Natural killer cell (primary cell): ENCODE measurements at regions not wholly inside any gene's neighbourhood (a gene's known extent, or its start where the extent isn't known, plus 50 kb on each side); places are given as distances from the start of the nearest gene placed in this dataset.

Experiments used
- ATAC-seq, 3 donors: fragments of 150-1000 bp in 2 of 3; fragments of 200-7000 bp in 1 of 3; cut with Tn5 transposase; 1 replicate in 1 of 3; 2 replicates in 2 of 3; pipeline ENCODE4 v1.10.0; 2021; ENCODE audit warnings: mild to moderate bottlenecking in 2 of 3, moderate library complexity in 2 of 3
- DNase-seq, 2 donors: peaks; one replicate each; pipeline versions ENCODE4 v3.0.0 to v3.0.0-alpha.2; 2013 to 2021; ENCODE audit warnings: mixed read lengths in 1 of 2
- H3K27ac ChIP-seq: one replicate; pipeline ENCODE4 v1.5.1; 2013; ENCODE audit warnings: mild to moderate bottlenecking, low read length
- H3K27me3 ChIP-seq: one replicate; pipeline ENCODE4 v1.6.1; 2013; ENCODE audit warnings: low read length; ENCODE audit not compliant: control insufficient read depth, insufficient read depth
- H3K36me3 ChIP-seq: one replicate; pipeline ENCODE4 v1.6.1; 2013; ENCODE audit warnings: low read length; ENCODE audit not compliant: control insufficient read depth, insufficient read depth
- H3K4me1 ChIP-seq: one replicate; pipeline ENCODE4 v1.6.1; 2013; ENCODE audit warnings: low read length; ENCODE audit not compliant: control insufficient read depth, insufficient read depth
- H3K4me3 ChIP-seq: one replicate; pipeline ENCODE4 v1.5.1; 2013; ENCODE audit warnings: low read length
- H3K9me3 ChIP-seq: one replicate; pipeline ENCODE4 v1.6.1; 2013; ENCODE audit warnings: low read length; ENCODE audit not compliant: control insufficient read depth, insufficient read depth
- H3K27ac Mint-ChIP-seq, 2 donors: one replicate each; pipeline ENCODE4 v1.8.0; 2022; ENCODE audit warnings: mild to moderate bottlenecking in 2 of 2, mixed read lengths in 2 of 2, moderate library complexity in 1 of 2
- H3K27me3 Mint-ChIP-seq, 2 donors: one replicate each; pipeline ENCODE4 v1.8.0; 2022; ENCODE audit warnings: low read depth in 2 of 2, mixed read lengths in 2 of 2
- H3K36me3 Mint-ChIP-seq: one replicate; pipeline ENCODE4 v1.8.0; 2022; ENCODE audit warnings: mixed read lengths
- H3K4me1 Mint-ChIP-seq, 2 donors: one replicate each; pipeline ENCODE4 v1.8.0; 2022; ENCODE audit warnings: mixed read lengths in 2 of 2
- H3K4me3 Mint-ChIP-seq: one replicate; pipeline ENCODE4 v1.8.0; 2022; ENCODE audit warnings: mild to moderate bottlenecking, moderate library complexity, mixed read lengths
- H3K9me3 Mint-ChIP-seq, 2 donors: one replicate each; pipeline ENCODE4 v1.8.0; 2022; ENCODE audit warnings: mixed read lengths in 2 of 2
- WGBS: methylation state at CpG from one replicate; pipeline ENCODE4 v1.1.7; 2013; ENCODE audit warnings: missing lambda C conversion rate; ENCODE audit not compliant: insufficient coverage; 5-methylcytosine and 5-hydroxymethylcytosine counted together
- intact Hi-C: fragments of 100-400 bp; cut with micrococcal nuclease; formaldehyde crosslinking; loops from one replicate; pipeline ENCODE4 v1.14.2; 2022
- TF ChIP-seq, protein P1 (sequence below): fragments of 200-600 bp; IDR thresholded peaks from one replicate; pipeline ENCODE4 v1.8.0; 2022; ENCODE audit warnings: antibody characterized with exemption

DNA sequence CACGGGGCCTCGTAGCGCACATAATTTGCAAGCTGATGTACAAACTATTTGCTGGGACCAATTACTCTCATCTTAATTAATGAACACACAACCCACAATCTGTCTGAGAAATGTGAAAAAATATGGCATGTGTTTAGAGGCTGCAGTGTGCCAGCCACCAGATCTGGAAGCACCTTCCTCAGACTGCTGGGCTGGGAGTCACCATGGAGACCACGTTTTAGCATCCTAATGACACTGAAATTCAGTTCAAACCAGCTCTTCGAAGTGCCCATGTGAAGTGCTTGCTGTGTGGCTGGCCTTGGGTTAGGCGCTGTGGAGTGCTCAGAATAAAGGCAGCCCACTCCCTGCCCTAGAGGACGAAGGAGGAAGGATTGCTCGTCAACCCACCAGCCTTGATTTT is 482.4 kb downstream of the OMA1 start:
- Histone ChIP-seq H3K4me1 (no peaks in the 10 kb centered on the region), H3K27me3 (no peaks in the 10 kb centered on the region), H3K4me3 (no peak overlapping the region), H3K9me3 (no peaks in the 10 kb centered on the region), H3K36me3 (no peaks in the 10 kb centered on the region), H3K27ac (no peak overlapping the region)
- no peak for DNase-seq
- TF ChIP-seq, protein P1, sequence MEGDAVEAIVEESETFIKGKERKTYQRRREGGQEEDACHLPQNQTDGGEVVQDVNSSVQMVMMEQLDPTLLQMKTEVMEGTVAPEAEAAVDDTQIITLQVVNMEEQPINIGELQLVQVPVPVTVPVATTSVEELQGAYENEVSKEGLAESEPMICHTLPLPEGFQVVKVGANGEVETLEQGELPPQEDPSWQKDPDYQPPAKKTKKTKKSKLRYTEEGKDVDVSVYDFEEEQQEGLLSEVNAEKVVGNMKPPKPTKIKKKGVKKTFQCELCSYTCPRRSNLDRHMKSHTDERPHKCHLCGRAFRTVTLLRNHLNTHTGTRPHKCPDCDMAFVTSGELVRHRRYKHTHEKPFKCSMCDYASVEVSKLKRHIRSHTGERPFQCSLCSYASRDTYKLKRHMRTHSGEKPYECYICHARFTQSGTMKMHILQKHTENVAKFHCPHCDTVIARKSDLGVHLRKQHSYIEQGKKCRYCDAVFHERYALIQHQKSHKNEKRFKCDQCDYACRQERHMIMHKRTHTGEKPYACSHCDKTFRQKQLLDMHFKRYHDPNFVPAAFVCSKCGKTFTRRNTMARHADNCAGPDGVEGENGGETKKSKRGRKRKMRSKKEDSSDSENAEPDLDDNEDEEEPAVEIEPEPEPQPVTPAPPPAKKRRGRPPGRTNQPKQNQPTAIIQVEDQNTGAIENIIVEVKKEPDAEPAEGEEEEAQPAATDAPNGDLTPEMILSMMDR = no peak
- WGBS = 84% methylated on average over 5 of the region's 8 CpGs
- H3K27me3 Mint-ChIP-seq = peaks cover 0 to 6% of the 10 kb centered on the region in 2 donors
- H3K9me3 Mint-ChIP-seq = no peaks in the 10 kb centered on the region
- H3K4me1 Mint-ChIP-seq = no peaks in the 10 kb centered on the region
- intact Hi-C loops = no loop called here
- no peak for ATAC-seq
- no peaks in the 10 kb centered on the region for H3K36me3 Mint-ChIP-seq
- no peak overlapping the region for H3K4me3 Mint-ChIP-seq
- no peak overlapping the region for H3K27ac Mint-ChIP-seq

DNA sequence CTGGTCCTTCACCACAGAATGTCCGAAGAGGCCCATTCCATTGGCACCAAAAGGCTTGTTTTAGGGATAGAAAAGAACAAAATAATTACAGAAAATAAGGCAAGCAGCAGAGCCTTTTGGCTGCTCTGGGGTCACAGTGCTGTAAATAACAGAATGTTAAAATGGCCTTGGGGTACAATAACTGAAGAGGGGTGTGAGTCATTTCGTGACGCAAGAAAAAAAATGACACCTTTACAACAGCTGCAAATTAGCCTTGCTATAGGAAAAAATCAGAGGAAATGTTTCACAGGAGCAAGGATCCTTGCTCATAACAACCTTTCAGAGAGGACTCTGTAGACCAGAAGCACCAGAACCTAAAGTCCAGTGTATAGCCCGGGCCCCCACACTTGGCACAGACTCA is 483.4 kb downstream of the OMA1 start:
- H3K36me3 Mint-ChIP-seq = no peaks in the 10 kb centered on the region
- H3K9me3 ChIP-seq = no peaks in the 10 kb centered on the region

DNA sequence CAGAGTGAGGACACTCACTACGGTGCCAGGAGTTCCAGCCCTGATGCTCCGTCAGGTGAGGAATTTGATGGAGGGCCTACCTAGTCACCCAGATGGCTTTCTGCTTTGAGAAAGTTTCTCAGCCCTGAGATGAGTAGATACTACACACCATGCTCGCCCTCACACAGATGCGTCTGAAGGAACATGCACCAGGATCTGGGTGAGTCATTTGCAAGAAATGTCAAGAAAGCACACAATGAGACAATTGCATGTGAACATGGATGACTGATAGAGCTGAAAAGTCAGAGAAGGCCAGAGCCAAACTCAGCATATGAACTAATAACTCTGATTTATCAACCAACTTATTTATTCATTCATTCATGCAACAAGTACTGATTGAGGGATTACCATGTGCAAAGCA is 483.9 kb downstream of the OMA1 start:
- Histone ChIP-seq H3K36me3 (no peaks in the 10 kb centered on the region), H3K27me3 (no peaks in the 10 kb centered on the region), H3K9me3 (no peaks in the 10 kb centered on the region), H3K4me3 (no peak overlapping the region), H3K4me1 (no peaks in the 10 kb centered on the region), H3K27ac (no peak overlapping the region)
- intact Hi-C loops = no loop called here
- Mint-ChIP-seq H3K27me3 (peaks cover 0 to 6% of the 10 kb centered on the region in 2 donors), H3K9me3 (no peaks in the 10 kb centered on the region), H3K4me1 (no peaks in the 10 kb centered on the region), H3K36me3 (no peaks in the 10 kb centered on the region), H3K27ac (no peak overlapping the region), H3K4me3 (no peak overlapping the region)
- no peak for ATAC-seq
- DNase-seq = no peak
- TF ChIP-seq, protein P1 = no peak
- WGBS = 95% methylated on average over 4 of the region's 4 CpGs

More for the DNA sequence above, 483.4 kb downstream of the OMA1 start:
- H3K4me1 Mint-ChIP-seq = no peaks in the 10 kb centered on the region
- H3K27ac ChIP-seq = no peak overlapping the region
- H3K27me3 ChIP-seq = no peaks in the 10 kb centered on the region
- H3K9me3 Mint-ChIP-seq = no peaks in the 10 kb centered on the region
- TF ChIP-seq, protein P1 = no peak
- intact Hi-C loops = no loop called here
- no peaks in the 10 kb centered on the region for H3K4me1 ChIP-seq
- H3K4me3 Mint-ChIP-seq = no peak overlapping the region
- peaks cover 0 to 6% of the 10 kb centered on the region in 2 donors for H3K27me3 Mint-ChIP-seq
- H3K4me3 ChIP-seq = no peak overlapping the region
- ATAC-seq (no peak), DNase-seq (no peak)
- H3K36me3 ChIP-seq = no peaks in the 10 kb centered on the region
- WGBS = 82% methylated on average over 4 of the region's 4 CpGs
- no peak overlapping the region for H3K27ac Mint-ChIP-seq

DNA sequence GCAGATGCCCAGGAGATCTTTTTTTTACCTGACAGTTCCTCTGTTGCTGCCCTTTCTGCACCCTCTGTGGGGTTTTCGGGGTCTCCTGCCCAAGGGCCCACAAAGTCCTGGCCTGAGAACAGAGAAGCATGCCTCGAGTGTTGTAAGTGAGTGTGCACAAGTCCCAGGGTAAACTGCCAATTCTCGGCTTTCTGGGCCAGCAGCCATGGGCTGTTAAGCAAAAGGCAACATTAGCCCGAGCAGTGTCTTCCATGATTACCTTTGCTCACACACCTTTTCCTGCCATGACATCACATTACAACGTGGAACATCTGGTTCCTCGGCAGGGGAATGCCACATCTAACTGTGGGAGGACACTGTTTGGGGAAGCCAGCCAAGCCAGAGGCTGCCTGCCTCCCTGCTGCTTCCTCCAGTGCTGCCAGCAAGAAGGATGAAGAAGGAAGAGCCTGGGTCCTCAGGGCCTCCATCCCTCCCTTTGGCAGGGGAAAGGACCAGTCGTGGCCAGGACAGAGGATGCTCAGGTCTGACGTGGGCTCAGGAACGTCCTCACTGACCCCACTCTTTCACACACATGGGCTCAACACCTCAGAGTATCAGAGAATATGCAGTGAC is 485.9 kb downstream of the OMA1 start:
- intact Hi-C loops = no loop called here
- Histone ChIP-seq H3K4me1 (no peaks in the 10 kb centered on the region), H3K4me3 (no peak overlapping the region), H3K27ac (no peak overlapping the region), H3K36me3 (no peaks in the 10 kb centered on the region), H3K9me3 (no peaks in the 10 kb centered on the region), H3K27me3 (no peaks in the 10 kb centered on the region)
- no peak for ATAC-seq
- TF ChIP-seq, protein P1 = no peak
- no peaks in the 10 kb centered on the region for H3K4me1 Mint-ChIP-seq
- H3K27me3 Mint-ChIP-seq = peaks cover 3 to 6% of the 10 kb centered on the region in 2 donors
- no peak overlapping the region for H3K4me3 Mint-ChIP-seq
- no peak for DNase-seq
- H3K9me3 Mint-ChIP-seq = no peaks in the 10 kb centered on the region
- no peak overlapping the region for H3K27ac Mint-ChIP-seq
- 53% methylated on average over 9 of the region's 9 CpGs for WGBS
- H3K36me3 Mint-ChIP-seq = no peaks in the 10 kb centered on the region
